ENCODE measurements at regions not wholly inside any gene's neighbourhood (a gene's known extent, or its start where the extent isn't known, plus 50 kb on each side); places are given as distances from the start of the nearest gene placed in this dataset.

DNA sequence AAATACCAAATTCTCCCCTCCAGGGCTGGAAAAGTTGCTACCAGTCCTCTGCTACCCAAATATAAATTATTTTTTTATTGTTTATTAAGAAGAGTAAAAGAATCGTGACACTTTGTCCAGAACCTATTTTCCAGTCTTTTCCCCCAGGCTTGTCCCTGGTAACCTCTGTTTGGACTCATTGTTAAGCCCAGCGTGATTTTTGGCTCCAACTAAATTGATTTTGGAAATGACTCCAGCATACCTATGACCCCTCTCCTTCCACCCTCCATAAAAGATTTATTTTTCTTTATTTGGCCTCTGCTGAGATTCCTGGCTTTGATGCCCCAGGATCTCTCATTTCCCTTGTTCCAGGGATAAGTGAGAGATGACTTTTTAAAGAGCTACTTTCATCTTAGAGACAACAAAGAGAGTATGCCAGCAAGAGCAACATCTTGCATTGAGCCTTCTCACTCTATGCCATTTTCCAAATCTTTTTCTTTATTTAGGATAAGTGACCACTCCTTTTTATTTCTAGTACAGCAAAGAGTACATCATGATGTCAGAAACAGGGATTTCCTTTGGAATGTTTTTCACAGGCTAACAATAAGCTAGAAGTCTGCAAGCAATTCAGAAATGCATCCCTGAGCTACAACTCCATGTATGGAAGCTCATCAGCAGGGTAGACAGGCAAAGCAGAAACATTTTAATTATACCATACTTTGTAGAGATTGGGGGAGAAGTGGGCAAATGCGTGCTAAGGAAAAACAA is 75.8 kb downstream of the DAD1 start:
- ATAC-seq (no peak), DNase-seq (no peak)
- intact Hi-C loops (cut with DNase I): no loop called here
- no peaks in the 10 kb centered on the region for H3K27me3 ChIP-seq (ENCODE audit: low read depth)
- peaks cover 23% of the 10 kb centered on the region for H3K4me1 ChIP-seq
- no peaks in the 10 kb centered on the region for H3K9me3 ChIP-seq
- no peaks in the 10 kb centered on the region for H3K36me3 ChIP-seq
- TF ChIP-seq, protein P1, sequence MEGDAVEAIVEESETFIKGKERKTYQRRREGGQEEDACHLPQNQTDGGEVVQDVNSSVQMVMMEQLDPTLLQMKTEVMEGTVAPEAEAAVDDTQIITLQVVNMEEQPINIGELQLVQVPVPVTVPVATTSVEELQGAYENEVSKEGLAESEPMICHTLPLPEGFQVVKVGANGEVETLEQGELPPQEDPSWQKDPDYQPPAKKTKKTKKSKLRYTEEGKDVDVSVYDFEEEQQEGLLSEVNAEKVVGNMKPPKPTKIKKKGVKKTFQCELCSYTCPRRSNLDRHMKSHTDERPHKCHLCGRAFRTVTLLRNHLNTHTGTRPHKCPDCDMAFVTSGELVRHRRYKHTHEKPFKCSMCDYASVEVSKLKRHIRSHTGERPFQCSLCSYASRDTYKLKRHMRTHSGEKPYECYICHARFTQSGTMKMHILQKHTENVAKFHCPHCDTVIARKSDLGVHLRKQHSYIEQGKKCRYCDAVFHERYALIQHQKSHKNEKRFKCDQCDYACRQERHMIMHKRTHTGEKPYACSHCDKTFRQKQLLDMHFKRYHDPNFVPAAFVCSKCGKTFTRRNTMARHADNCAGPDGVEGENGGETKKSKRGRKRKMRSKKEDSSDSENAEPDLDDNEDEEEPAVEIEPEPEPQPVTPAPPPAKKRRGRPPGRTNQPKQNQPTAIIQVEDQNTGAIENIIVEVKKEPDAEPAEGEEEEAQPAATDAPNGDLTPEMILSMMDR (IDR thresholded peaks at IDR 0.05): no peak
- H3K4me3 ChIP-seq: no peak overlapping the region
- no peak overlapping the region for H3K27ac ChIP-seq

DNA sequence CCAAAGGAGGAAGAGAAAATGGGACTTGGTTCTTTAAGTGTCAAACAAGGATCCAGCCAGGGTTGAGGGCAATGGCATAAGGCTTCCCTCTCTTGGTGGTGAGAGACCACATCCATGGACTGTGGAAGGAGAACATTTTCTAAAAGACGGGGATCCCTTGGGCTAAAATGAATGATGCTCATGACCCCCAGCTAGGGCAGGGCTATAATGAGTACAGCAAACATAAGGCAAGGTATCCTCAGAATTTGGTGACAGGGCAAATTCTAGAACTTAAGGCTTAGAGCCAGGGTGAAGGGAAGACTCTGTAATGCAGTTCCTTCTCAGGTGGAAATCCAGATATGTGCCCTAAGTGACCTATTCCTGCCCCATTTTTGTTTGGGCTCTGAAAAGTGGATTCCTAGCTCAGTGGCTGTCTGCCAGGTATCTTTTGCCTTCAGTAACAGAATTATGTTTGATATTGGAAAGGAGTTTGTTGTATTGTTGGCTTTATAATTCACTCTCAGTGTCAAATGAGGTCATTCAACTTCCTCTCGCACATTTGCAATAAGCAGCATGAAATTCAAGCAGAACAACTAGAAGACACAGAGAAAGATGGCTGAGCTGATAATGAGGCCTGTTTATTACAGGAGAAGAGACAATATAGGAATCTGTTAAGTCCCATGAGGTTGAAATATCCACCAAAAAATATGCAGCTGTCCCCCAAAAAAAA is 76.8 kb downstream of the DAD1 start:
- no peaks in the 10 kb centered on the region for H3K27me3 ChIP-seq (ENCODE audit: low read depth)
- no peaks in the 10 kb centered on the region for H3K9me3 ChIP-seq
- H3K4me3 ChIP-seq: no peak overlapping the region
- DNase-seq: no peak
- H3K27ac ChIP-seq: no peak overlapping the region
- ATAC-seq: no peak
- peaks cover 23% of the 10 kb centered on the region for H3K4me1 ChIP-seq
- no peaks in the 10 kb centered on the region for H3K36me3 ChIP-seq
- TF ChIP-seq, protein P1 (IDR thresholded peaks at IDR 0.05): no peak
- intact Hi-C loops (cut with DNase I): no loop called here

DNA sequence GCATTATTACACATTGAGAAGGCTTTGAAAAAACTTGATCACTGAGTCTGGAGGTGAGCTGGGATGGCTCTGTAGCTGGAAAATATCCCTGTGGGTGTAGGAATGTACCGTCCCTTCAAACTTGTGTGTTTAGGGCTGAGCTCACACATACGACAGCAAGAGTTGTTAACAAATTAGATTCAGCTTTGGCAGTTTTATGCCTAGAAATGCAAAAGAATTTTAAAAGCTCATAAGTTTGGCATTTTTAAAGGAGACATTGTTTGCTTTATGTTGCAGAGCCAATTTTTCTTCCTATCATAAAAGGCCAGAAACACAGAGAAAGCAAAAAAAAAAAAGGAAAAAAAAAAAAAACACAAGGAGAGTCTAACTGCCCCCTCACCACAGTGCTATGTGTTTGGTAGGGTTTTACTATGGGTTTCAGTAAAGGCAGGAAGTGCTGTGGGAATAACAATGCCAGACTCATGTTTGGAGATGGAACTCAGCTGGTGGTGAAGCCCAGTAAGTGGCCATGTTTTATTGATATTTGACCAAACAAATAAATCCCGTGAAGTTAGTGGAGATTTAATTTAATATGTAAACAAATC is 78.4 kb downstream of the DAD1 start:
- TF ChIP-seq, protein P1 (IDR thresholded peaks at IDR 0.05): no peak
- H3K27ac ChIP-seq: no peak overlapping the region
- H3K36me3 ChIP-seq: no peaks in the 10 kb centered on the region
- no peak overlapping the region for H3K4me3 ChIP-seq
- DNase-seq (no peak), ATAC-seq (no peak)
- peaks cover 23% of the 10 kb centered on the region for H3K4me1 ChIP-seq
- no peaks in the 10 kb centered on the region for H3K27me3 ChIP-seq (ENCODE audit: low read depth)
- intact Hi-C loops (cut with DNase I): no loop called here
- H3K9me3 ChIP-seq: no peaks in the 10 kb centered on the region

DNA sequence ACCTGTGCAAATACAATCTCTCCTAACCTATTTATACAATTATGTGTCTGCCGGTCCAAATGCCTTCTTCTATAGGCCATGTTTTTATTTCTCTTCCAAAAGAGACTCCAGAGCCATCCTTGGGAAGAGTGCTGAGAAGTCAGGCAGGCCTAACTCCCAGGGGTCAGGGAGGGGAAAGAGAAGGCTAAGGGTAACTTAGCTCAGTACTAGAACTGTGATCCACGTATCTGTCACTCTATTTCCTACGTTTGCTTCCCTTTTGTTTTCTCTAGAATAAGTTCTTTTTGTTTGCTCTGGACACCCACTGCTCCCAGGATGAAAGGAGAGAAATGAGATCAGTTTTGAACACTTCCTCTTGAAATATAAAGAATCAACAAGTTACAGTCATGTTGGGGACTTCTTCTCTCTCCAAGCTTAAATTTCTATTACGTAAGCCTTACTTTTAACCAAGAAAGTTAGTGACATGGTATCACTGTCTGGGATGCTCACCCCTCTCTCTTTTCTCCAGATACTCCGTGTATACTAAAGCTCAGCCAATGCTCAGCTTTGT is 79.2 kb downstream of the DAD1 start:
- Histone ChIP-seq H3K4me3 (no peak overlapping the region), H3K9me3 (no peaks in the 10 kb centered on the region), H3K4me1 (peaks cover 23% of the 10 kb centered on the region), H3K36me3 (no peaks in the 10 kb centered on the region), H3K27ac (no peak overlapping the region), H3K27me3 (ENCODE audit: low read depth) (no peaks in the 10 kb centered on the region)
- no peak for DNase-seq
- intact Hi-C loops (cut with DNase I): no loop called here
- ATAC-seq: no peak
- TF ChIP-seq, protein P1 (IDR thresholded peaks at IDR 0.05): no peak

DNA sequence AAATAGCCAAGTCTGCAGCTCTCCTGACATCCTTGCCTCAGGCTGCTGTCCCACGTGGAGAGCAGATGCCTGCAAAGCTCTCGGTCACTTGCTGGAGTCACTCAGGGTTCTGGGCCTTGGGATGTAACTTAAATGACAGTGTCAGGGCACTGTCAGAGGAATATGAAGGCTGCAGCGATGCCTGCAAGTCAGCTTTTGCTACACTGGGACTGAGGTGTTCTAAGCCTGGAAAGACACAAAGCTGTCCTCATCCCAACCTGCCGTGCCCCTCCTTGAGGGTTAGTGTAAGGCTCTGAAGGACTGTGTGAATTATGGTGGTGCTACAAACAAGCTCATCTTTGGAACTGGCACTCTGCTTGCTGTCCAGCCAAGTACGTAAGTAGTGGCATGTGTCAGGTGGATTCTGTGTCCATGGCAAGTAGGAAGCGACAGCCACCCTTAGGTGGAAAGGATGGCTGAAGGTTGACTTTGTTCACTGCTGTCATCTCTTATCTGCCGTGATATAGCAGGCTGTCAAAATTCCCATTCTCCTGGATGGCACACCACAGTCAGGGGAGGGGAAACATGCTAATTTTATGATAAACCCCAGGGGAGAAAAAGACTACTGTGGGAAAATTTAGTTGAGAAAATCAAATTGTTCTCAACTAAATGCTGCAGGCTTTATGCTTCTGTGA is 79.9 kb downstream of the DAD1 start:
- intact Hi-C loops (cut with DNase I): no loop called here
- ATAC-seq (no peak), DNase-seq (no peak)
- no peaks in the 10 kb centered on the region for H3K36me3 ChIP-seq
- H3K27me3 ChIP-seq (ENCODE audit: low read depth): no peaks in the 10 kb centered on the region
- no peak overlapping the region for H3K27ac ChIP-seq
- TF ChIP-seq, protein P1 (IDR thresholded peaks at IDR 0.05): no peak
- H3K9me3 ChIP-seq: no peaks in the 10 kb centered on the region
- no peak overlapping the region for H3K4me3 ChIP-seq
- H3K4me1 ChIP-seq: peaks cover 23% of the 10 kb centered on the region
